GM03348 (cell line): ENCODE measurements at regions not wholly inside any gene's neighbourhood (a gene's known extent, or its start where the extent isn't known, plus 50 kb on each side); places are given as distances from the start of the nearest gene placed in this dataset.

Experiments
- DNase-seq: peaks from one replicate; pipeline ENCODE4 v3.0.0; 2012; ENCODE audit warnings: low spot score

DNA sequence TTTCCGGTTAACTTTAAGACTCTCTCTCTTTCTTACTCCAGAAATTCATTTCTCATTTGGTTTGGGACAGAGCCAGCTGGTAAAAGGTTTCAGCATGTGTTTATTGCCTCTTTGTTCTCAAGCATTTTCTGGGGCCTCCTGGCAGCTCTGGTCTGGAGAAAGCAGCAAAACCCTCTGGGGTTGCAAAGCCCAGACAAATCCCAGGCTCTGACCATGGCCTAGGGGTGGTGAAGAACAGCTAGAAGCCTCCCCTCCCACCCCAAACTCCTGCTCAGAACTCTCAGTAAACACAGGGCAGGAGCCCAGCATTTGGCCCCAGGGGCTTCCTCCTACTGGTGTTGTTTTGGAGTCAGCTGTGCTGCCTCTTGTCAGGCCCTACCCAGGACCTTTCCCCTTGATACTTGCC, 124.2 kb upstream of the SERP2 start:
- peak; percentile 68 for DNase-seq

GRCh38 chr13:44252938-44253337, 120.7 kb upstream of the SERP2 start:
- no peak for DNase-seq

GRCh38 chr13:44255771-44256364, 117.8 kb upstream of the SERP2 start:
- DNase-seq = no peak

- no peak for DNase-seq
Observed at GRCh38 chr13:44257796-44258195, 115.8 kb upstream of the SERP2 start.

DNA sequence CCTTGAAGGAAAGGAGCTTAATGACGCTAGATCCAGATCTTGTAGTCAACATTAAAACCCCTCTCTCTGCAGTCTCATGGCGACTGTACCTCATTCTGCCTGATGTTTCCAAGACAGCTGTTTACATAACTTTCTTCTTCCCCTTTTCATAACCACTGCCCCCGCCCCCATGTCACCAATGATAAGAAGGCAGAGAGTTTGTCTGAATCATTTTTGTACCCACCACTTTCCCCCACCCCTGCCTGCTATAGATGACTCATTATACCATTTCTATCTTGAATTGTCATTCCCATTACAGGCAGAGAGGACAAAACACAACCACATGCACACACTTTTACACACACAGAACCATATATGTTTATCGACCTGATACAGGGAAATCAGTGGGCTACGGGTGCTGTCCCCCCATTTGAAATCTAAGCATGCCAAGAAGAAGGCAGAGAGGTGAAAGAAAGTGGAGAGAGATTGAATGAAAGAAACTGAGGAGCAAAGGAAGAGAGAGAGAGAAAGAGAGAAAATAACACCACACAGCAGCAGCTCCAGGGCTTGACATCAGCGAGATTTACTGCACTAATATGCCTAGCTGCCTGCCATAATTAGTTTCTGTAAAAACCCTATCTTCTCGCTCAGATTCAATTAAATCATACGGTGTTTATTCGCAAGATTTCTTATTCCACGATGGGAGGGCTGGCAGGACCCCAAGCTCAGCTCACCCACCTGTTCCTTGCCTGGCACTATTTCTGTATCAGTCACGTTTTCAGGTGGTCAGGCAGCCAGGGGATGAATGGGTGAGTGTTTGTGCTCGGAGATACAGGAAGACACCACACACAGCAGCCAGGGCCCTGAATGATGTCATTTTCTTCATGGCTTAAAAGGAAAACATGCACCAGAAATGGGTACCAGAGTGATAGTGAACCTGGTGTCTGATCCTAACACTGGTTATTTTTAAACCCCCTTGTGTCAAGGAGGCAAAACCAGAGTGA, 114.3 kb upstream of the SERP2 start:
- no peak for DNase-seq

- no peak for DNase-seq
Observed at GRCh38 chr13:44260336-44260735, 113.3 kb upstream of the SERP2 start.

GRCh38 chr13:44263751-44264620, 109.6 kb upstream of the SERP2 start:
- no peak for DNase-seq

DNA sequence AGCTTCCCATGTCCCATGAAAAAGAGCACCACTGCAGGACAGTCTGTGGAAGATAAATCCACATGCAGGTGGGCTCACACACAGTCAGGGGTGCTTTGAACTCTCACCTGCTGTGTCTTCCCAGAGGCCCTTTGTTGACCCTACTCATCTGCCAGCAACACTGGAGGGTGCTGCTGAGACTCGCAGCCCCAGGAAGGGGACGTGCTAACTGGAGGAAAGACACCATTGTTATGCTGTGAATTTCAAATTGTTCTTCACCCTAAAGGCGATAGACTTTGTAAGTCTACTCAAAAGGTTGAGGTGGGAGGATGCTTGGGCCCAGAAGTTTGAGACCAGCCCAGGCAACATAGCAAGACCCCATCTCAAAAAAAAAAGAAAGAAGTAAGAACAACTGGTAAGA, 107.3 kb upstream of the SERP2 start:
- DNase-seq = no peak

- no peak for DNase-seq
Observed at GRCh38 chr13:44266772-44267171, 106.9 kb upstream of the SERP2 start.

DNA sequence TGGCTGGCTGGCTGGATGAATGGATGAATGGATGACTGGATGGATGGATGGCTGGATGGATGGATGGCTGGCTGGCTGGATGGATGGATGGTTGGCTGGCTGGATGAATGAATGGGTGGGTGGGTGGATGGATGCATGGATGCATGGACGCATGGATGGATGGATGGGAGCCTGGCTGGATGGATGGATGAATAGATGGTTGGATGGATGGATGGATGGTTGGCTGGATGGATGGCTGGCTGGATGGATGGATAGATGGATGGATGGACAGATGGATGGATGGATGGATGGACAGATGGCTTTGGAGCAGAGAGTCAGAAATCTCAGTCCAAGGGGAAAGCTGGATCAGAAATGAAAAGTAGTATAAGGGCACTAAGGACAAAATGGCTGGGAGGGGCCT, 106.4 kb upstream of the SERP2 start:
- DNase-seq = no peak

DNA sequence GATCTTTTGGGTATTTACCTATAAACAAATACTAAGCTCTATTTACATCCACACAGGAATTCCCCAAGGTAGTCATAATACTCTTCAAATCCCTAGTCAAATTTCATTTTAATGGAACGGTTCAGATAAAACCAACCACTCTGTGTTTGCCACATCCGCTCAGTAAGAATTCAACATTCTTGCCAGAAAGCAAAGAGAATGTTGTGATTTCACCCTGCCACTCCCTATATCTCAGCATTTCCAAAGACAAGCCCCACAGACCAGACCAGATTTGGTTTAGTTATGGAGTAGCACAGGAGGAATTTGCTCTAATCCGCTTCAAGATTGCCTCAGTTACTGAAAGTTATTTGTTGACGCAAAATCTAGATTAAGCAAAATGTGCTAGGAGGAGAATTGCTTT, 105.6 kb upstream of the SERP2 start:
- peak; percentile 91 for DNase-seq

GRCh38 chr13:44268980-44269379, 104.6 kb upstream of the SERP2 start:
- DNase-seq = no peak

DNA sequence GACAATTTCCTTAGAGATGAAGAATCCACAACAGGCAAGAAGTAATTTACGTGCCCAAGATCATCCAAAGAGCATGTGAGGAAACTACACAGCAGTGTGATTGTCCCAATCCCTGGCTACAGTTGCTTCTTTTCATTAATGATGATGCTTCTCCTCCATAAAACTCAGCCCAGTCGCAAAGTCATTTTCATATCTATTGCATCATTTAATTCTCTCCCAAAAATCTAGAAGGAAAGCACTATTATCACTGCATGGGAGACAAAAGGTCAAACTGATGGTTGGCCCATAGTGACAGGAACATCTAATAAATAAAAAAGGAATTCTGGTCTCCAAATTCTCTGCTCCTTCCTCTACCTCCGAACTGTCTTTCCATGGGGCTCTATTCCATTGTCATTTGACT, 103.5 kb upstream of the SERP2 start:
- no peak for DNase-seq

DNA sequence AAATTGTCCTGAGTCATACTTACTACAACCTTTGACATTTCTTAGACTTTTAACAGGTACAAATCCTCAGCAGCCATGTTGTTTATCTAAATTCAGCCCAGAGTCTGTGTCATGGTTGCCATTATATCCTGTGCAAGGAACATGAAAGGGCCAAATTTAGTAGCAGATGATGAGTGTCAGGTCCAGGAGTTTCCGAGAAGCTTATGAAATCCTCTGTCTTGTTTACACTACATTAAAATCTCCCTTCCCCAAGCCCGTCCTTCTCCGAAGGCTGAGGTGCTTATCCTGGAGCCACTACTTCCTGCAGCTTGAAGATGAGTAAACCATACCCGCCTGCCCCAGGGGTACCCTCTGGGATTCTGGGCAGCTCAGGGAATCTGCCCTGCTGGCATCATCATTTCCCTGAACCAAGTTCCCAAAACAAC, 102.6 kb upstream of the SERP2 start:
- no peak for DNase-seq

DNA sequence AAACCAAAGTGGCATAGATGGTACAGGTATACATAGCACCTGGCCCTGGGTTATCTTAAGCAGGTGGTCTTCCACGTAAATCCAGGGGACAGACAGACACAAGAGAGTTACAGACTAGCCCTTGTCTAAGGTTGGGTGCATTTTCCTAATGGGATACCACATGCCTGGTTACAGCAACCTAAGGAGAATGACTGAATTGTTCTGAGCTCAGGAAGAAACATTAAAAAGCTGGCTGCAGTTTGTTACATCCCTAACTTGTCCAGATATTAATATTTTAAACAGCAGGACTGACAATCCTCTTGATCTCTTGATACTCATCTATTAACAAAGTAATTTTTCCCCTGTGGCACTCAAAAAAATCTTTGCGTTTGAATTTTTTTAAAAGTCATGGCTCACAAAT, 102.2 kb upstream of the SERP2 start:
- DNase-seq = no peak

DNA sequence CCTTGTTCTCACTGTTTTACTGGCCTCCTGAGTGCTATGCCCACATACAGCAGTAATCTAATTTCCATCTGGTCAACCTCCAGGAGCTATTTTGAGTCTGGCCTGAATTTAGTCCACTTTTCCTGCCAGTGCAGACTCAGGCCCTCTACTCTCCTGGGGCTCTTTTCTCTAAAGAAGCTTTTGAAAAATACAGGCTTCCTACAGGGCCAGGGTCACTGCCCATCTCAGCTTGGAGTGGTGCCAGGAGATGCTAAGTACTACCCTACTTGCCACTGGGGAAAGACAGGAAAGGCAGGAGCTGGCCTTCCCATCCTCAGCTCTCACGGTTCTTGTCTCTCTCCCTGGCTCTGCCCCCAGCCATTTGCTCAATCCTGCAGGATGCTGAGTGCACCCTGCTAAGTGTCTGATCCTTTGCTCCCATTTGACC, 101.7 kb upstream of the SERP2 start:
- DNase-seq = no peak

DNA sequence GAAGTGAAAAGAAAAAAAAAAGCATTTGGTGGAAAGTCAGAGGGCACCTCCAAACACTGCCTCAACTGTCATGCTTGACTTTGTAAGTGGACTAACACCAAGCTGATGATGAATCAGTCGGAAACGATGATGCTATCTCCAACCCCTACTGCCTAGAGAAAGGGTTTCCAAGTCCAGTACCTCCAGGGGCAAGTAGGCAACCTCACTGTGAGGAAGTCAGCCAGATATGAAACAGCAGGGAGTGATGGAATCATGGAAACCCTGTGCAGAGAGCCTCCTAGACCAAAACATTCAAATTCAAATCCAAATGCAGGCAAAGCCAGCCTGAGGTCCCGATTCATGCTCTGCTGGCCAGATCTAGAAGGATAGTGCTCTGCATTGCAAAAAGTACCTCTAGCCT, 100.9 kb upstream of the SERP2 start:
- no peak for DNase-seq

- no peak for DNase-seq
Observed at GRCh38 chr13:44273216-44273615, 100.4 kb upstream of the SERP2 start.

DNA sequence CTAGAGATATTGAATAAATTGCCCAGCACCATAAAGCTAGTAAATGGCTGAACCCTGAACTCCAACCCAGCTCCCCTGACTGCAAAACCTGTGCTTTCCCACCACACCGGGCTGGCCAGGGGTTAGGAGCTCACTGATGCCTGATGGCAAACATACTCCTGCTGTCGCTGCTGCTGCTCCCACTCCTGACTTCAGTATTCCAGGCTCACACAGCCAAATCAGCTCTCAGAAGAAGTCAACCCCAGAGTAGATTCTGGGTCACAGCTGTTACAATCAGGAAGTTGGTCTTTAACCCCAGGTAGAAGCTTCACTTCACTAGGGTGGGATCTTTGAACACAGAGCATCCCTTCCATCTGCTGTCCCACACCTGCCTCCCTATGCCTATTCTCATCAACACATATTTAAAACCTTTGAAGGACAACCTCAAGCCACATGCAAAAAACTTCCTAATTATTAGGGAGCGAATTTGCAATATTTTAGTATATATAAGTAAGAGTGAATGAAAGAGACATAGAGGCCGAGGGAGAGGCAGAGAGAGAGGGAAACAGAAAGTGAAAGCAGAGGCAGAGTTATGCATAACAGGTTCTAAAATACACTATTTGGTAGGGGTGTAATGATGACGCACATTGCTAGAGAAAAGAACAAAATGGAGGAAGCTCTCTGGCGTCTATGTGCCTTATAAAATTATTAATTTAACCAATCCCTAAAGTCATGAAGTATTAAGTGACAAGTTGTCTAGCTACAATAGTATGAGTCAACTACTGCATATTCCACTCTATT, 99.4 kb upstream of the SERP2 start:
- no peak for DNase-seq

GRCh38 chr13:44274771-44275205, 98.8 kb upstream of the SERP2 start:
- DNase-seq = no peak

DNA sequence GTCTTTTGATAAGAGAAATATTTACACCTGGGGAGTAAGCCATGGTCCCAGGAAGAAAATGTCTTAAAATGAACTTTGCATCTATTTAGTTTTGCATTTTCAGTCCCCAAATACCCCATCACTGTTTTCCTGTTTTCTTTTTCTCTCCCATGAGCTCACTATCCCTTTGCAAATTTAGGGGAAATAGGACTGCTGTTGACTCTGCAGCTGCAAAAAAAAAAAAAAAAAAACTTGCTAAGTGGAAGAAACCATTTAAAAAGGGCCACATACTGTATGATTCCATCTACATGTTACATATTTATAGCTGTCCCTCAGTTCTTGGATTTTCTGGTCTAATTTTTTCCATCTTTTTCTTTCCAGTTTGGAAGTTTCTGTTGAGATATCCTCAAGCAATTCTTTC, 98.2 kb upstream of the SERP2 start:
- DNase-seq = no peak

DNA sequence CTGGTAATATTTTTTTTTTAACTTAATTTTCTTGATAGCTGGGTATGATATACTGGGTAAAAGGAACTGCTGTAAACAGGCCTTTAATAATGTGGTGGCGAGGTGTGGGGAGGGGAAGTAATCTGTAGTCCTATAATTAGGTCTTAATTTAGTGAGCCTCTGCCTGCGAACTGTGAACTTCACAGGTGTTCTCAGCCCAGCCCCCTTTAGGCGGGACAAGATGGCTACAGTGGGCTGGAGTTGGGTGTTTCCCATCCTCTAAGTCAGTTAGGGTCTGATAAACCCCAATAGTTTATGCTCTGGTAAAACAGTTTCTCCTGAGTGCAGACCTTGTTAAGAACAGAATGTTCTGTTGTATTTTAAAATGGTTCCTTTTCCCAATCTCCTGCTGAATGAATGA, 97.6 kb upstream of the SERP2 start:
- no peak for DNase-seq
